ENCODE measurements at regions not wholly inside any gene's neighbourhood (a gene's known extent, or its start where the extent isn't known, plus 50 kb on each side); places are given as distances from the start of the nearest gene placed in this dataset.

- Histone ChIP-seq H3K14ac (ENCODE audit: low read length) (no peak overlapping the region), H3K79me2 (ENCODE audit: control insufficient read depth, insufficient read depth, low read length, poor library complexity) (no peaks in the 10 kb centered on the region), H4K12ac (ENCODE audit: low read depth, low read length) (no peak overlapping the region), H3K9me3 (ENCODE audit: insufficient read depth, low read depth, low read length) (no peaks in the 10 kb centered on the region), H3K27me3 (ENCODE audit: insufficient read depth, low read length) (no peaks in the 10 kb centered on the region), H3K23ac (ENCODE audit: low read length) (no peak overlapping the region), H3K27ac (ENCODE audit: low read depth, low read length) (peak overlapping the region; percentile 22), H2BK12ac (ENCODE audit: low read length) (no peak overlapping the region), H3K4me3 (ENCODE audit: low read depth, low read length) (no peak overlapping the region), H3K36me3 (ENCODE audit: control insufficient read depth in 1 of 2, insufficient read depth in 2 of 2, low read length in 2 of 2) (no peaks in the 10 kb centered on the region), H2AK5ac (ENCODE audit: low read length) (no peak overlapping the region), H3K4me2 (ENCODE audit: low read length) (no peak overlapping the region), H3K18ac (ENCODE audit: low read length) (no peak overlapping the region), H3K9ac (ENCODE audit: low read length) (no peak overlapping the region), H3K4ac (ENCODE audit: low read depth, low read length) (no peak overlapping the region), H4K8ac (ENCODE audit: low read depth, low read length) (no peak overlapping the region), H3K4me1 (ENCODE audit: control insufficient read depth in 1 of 2, insufficient read depth in 2 of 2, low read length in 2 of 2) (peaks cover 2 to 4% of the 10 kb centered on the region in 2 experiments), H3K79me1 (ENCODE audit: low read length) (no peaks in the 10 kb centered on the region), H2BK5ac (ENCODE audit: low read depth, low read length, poor library complexity) (peak overlapping the region; percentile 21), H2AFZ (ENCODE audit: insufficient read depth, low read length, poor library complexity) (no peak overlapping the region), H4K91ac (ENCODE audit: low read depth, low read length) (no peak overlapping the region), H2BK120ac (ENCODE audit: insufficient read depth, low read length, poor library complexity) (no peak overlapping the region)
- no CpG with 5 or more reads among the region's 1 CpG for WGBS (ENCODE audit: extremely low coverage, insufficient coverage, insufficient read length)
- DNase-seq, result peak; percentile 92 to 96
These were observed 169.8 kb upstream of the PLXNC1 start for GRCh38 chr12:93978553-93978952.

GRCh38 chr12:93979189-93979588, 169.2 kb upstream of the PLXNC1 start:
- Histone ChIP-seq H3K4me3 (ENCODE audit: low read depth, low read length) (no peak overlapping the region), H3K4ac (ENCODE audit: low read depth, low read length) (no peak overlapping the region), H3K23ac (ENCODE audit: low read length) (no peak overlapping the region), H3K4me1 (ENCODE audit: control insufficient read depth in 1 of 2, insufficient read depth in 2 of 2, low read length in 2 of 2) (peaks cover 2 to 4% of the 10 kb centered on the region in 2 experiments), H2BK12ac (ENCODE audit: low read length) (no peak overlapping the region), H3K36me3 (ENCODE audit: control insufficient read depth in 1 of 2, insufficient read depth in 2 of 2, low read length in 2 of 2) (no peaks in the 10 kb centered on the region), H2BK5ac (ENCODE audit: low read depth, low read length, poor library complexity) (no peak overlapping the region), H3K79me2 (ENCODE audit: control insufficient read depth, insufficient read depth, low read length, poor library complexity) (no peaks in the 10 kb centered on the region), H3K9me3 (ENCODE audit: insufficient read depth, low read depth, low read length) (no peaks in the 10 kb centered on the region), H4K91ac (ENCODE audit: low read depth, low read length) (no peak overlapping the region), H4K8ac (ENCODE audit: low read depth, low read length) (no peak overlapping the region), H3K9ac (ENCODE audit: low read length) (no peak overlapping the region), H3K14ac (ENCODE audit: low read length) (no peak overlapping the region), H3K4me2 (ENCODE audit: low read length) (no peak overlapping the region), H3K79me1 (ENCODE audit: low read length) (no peaks in the 10 kb centered on the region), H2BK120ac (ENCODE audit: insufficient read depth, low read length, poor library complexity) (peak overlapping the region; percentile 28), H3K18ac (ENCODE audit: low read length) (no peak overlapping the region), H2AFZ (ENCODE audit: insufficient read depth, low read length, poor library complexity) (no peak overlapping the region), H4K12ac (ENCODE audit: low read depth, low read length) (no peak overlapping the region), H2AK5ac (ENCODE audit: low read length) (no peak overlapping the region), H3K27ac (ENCODE audit: low read depth, low read length) (no peak overlapping the region), H3K27me3 (ENCODE audit: insufficient read depth, low read length) (no peaks in the 10 kb centered on the region)
- DNase-seq, result peak; percentile 48 to 71
- WGBS (ENCODE audit: extremely low coverage, insufficient coverage, insufficient read length), result no CpG with 5 or more reads among the region's 2 CpGs

GRCh38 chr12:93980711-93981110, 167.7 kb upstream of the PLXNC1 start:
- no peak overlapping the region for H4K91ac ChIP-seq (ENCODE audit: low read depth, low read length)
- no peak for DNase-seq
- no peaks in the 10 kb centered on the region for H3K79me1 ChIP-seq (ENCODE audit: low read length)
- H2BK5ac ChIP-seq (ENCODE audit: low read depth, low read length, poor library complexity), result no peak overlapping the region
- H3K9me3 ChIP-seq (ENCODE audit: insufficient read depth, low read depth, low read length), result no peaks in the 10 kb centered on the region
- WGBS (ENCODE audit: extremely low coverage, insufficient coverage, insufficient read length), result no CpG with 5 or more reads among the region's 3 CpGs
- H3K4me3 ChIP-seq (ENCODE audit: low read depth, low read length), result no peak overlapping the region
- no peaks in the 10 kb centered on the region for H3K79me2 ChIP-seq (ENCODE audit: control insufficient read depth, insufficient read depth, low read length, poor library complexity)
- H3K9ac ChIP-seq (ENCODE audit: low read length), result no peak overlapping the region
- H3K36me3 ChIP-seq (ENCODE audit: control insufficient read depth in 1 of 2, insufficient read depth in 2 of 2, low read length in 2 of 2), result no peaks in the 10 kb centered on the region
- no peaks in the 10 kb centered on the region for H3K27me3 ChIP-seq (ENCODE audit: insufficient read depth, low read length)
- no peak overlapping the region for H3K4ac ChIP-seq (ENCODE audit: low read depth, low read length)
- no peak overlapping the region for H3K14ac ChIP-seq (ENCODE audit: low read length)
- H2AK5ac ChIP-seq (ENCODE audit: low read length), result no peak overlapping the region
- H3K18ac ChIP-seq (ENCODE audit: low read length), result no peak overlapping the region
- no peak overlapping the region for H2BK120ac ChIP-seq (ENCODE audit: insufficient read depth, low read length, poor library complexity)
- no peak overlapping the region for H4K8ac ChIP-seq (ENCODE audit: low read depth, low read length)
- no peak overlapping the region for H4K12ac ChIP-seq (ENCODE audit: low read depth, low read length)
- H3K23ac ChIP-seq (ENCODE audit: low read length), result no peak overlapping the region
- peaks cover 2 to 4% of the 10 kb centered on the region in 2 experiments for H3K4me1 ChIP-seq (ENCODE audit: control insufficient read depth in 1 of 2, insufficient read depth in 2 of 2, low read length in 2 of 2)
- H3K27ac ChIP-seq (ENCODE audit: low read depth, low read length), result no peak overlapping the region
- H3K4me2 ChIP-seq (ENCODE audit: low read length), result no peak overlapping the region
- no peak overlapping the region for H2AFZ ChIP-seq (ENCODE audit: insufficient read depth, low read length, poor library complexity)
- H2BK12ac ChIP-seq (ENCODE audit: low read length), result peak overlapping the region; percentile 17

- no peak overlapping the region for H2AFZ ChIP-seq (ENCODE audit: insufficient read depth, low read length, poor library complexity)
- no peaks in the 10 kb centered on the region for H3K27me3 ChIP-seq (ENCODE audit: insufficient read depth, low read length)
- H3K79me2 ChIP-seq (ENCODE audit: control insufficient read depth, insufficient read depth, low read length, poor library complexity), result no peaks in the 10 kb centered on the region
- no peak overlapping the region for H3K14ac ChIP-seq (ENCODE audit: low read length)
- H3K27ac ChIP-seq (ENCODE audit: low read depth, low read length), result no peak overlapping the region
- WGBS (ENCODE audit: extremely low coverage, insufficient coverage, insufficient read length), result no CpG with 5 or more reads among the region's 2 CpGs
- H4K12ac ChIP-seq (ENCODE audit: low read depth, low read length), result no peak overlapping the region
- H3K4me1 ChIP-seq (ENCODE audit: control insufficient read depth in 1 of 2, insufficient read depth in 2 of 2, low read length in 2 of 2), result peaks cover 2 to 4% of the 10 kb centered on the region in 2 experiments
- no peak for DNase-seq
- H3K4me3 ChIP-seq (ENCODE audit: low read depth, low read length), result no peak overlapping the region
- no peaks in the 10 kb centered on the region for H3K36me3 ChIP-seq (ENCODE audit: control insufficient read depth in 1 of 2, insufficient read depth in 2 of 2, low read length in 2 of 2)
- no peak overlapping the region for H2BK12ac ChIP-seq (ENCODE audit: low read length)
- no peak overlapping the region for H3K23ac ChIP-seq (ENCODE audit: low read length)
- H3K9me3 ChIP-seq (ENCODE audit: insufficient read depth, low read depth, low read length), result no peaks in the 10 kb centered on the region
- H4K91ac ChIP-seq (ENCODE audit: low read depth, low read length), result no peak overlapping the region
- H3K18ac ChIP-seq (ENCODE audit: low read length), result no peak overlapping the region
- H2AK5ac ChIP-seq (ENCODE audit: low read length), result no peak overlapping the region
- no peak overlapping the region for H2BK5ac ChIP-seq (ENCODE audit: low read depth, low read length, poor library complexity)
- no peaks in the 10 kb centered on the region for H3K79me1 ChIP-seq (ENCODE audit: low read length)
- no peak overlapping the region for H2BK120ac ChIP-seq (ENCODE audit: insufficient read depth, low read length, poor library complexity)
- no peak overlapping the region for H3K4me2 ChIP-seq (ENCODE audit: low read length)
- H4K8ac ChIP-seq (ENCODE audit: low read depth, low read length), result no peak overlapping the region
- H3K9ac ChIP-seq (ENCODE audit: low read length), result no peak overlapping the region
- H3K4ac ChIP-seq (ENCODE audit: low read depth, low read length), result no peak overlapping the region
These were observed 167.0 kb upstream of the PLXNC1 start for GRCh38 chr12:93981411-93981810.
